Stomach smooth muscle (tissue), 2 donors: ENCODE measurements at regions not wholly inside any gene's neighbourhood (a gene's known extent, or its start where the extent isn't known, plus 50 kb on each side); places are given as distances from the start of the nearest gene placed in this dataset.

ENCODE experiments used
- H3K27ac ChIP-seq: one replicate; pipeline ENCODE4 v1.7.0; 2013; ENCODE audit warnings: mild to moderate bottlenecking, low read length, inconsistent platforms
- H3K27me3 ChIP-seq, 2 donors: one replicate each; pipeline ENCODE4 v1.7.0; 2013; ENCODE audit warnings: low read length in 2 of 2; ENCODE audit not compliant: insufficient read depth in 2 of 2, control insufficient read depth in 1 of 2
- H3K36me3 ChIP-seq, 2 donors: one replicate each; pipeline ENCODE4 v1.7.0; 2013; ENCODE audit warnings: low read length in 2 of 2; ENCODE audit not compliant: control insufficient read depth in 2 of 2, insufficient read depth in 2 of 2
- H3K4me1 ChIP-seq: one replicate; pipeline ENCODE4 v1.7.0; 2013; ENCODE audit warnings: low read length; ENCODE audit not compliant: control insufficient read depth, insufficient read depth
- H3K4me3 ChIP-seq, 2 donors: one replicate each; pipeline ENCODE4 v1.7.0; 2013; ENCODE audit warnings: low read length in 2 of 2
- H3K9ac ChIP-seq, 2 donors: one replicate each; pipeline ENCODE4 v1.7.0; 2013; ENCODE audit warnings: low read length in 2 of 2, mild to moderate bottlenecking in 1 of 2
- H3K9me3 ChIP-seq, 2 donors: one replicate each; pipeline ENCODE4 v1.7.0; 2013; ENCODE audit warnings: low read length in 2 of 2; ENCODE audit not compliant: control insufficient read depth in 2 of 2
- donor health status: healthy.
- donor health status: Pancreatic carcinoma.

DNA sequence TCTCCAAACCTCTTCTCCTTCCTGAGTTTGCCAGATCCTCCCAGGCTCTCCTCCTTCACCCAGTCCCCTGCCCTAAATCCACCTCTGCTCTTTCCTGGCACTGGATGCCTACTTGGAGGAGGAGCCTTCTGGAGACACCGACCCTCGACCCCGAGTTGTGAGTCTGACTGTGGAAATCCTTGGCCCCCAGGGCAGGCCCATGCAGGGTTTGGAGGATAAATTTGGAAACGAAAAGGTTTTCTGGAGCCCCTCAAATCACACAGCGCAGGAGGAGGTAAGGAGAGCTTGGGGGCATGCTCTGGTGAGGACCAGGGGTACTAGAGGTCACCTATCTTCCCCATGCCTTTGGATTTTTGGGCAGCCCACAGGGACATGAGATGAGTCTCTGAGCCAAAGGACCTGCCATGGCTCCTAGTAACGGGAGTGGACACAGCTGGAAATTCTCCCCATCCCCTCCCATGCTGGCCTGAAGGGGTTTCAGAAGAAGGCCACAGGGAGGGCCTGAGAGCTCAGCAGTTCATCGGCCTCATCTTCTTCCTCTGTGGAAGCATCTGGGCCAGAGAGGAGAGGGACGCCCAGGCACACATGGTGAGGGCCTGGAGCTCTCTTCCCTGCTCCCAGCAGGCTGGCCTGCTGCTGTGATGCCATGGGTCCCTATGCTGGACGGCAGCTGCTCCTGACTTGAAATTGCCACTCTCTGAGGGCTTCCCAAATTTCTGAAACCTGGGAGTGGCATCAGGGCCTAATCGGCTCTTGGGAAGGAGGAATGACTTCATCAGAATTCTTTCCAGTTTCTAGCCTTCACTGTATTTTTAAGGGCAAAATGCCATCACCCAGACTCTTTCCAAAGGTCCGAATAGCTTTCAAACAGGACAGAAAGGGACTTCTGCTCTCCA lies 68.6 kb upstream of the ITGA11 start:
- H3K36me3 ChIP-seq, result no peaks in the 10 kb centered on the region
- H3K4me1 ChIP-seq, result peaks cover 8% of the 10 kb centered on the region
- H3K9ac ChIP-seq, result no peak overlapping the region
- no peaks in the 10 kb centered on the region for H3K9me3 ChIP-seq
- H3K27me3 ChIP-seq, result peaks cover 0 to 6% of the 10 kb centered on the region in 2 donors
- H3K27ac ChIP-seq, result no peak overlapping the region
- H3K4me3 ChIP-seq, result no peak overlapping the region

GRCh38 chr15:68501259-68501591 lies 69.3 kb upstream of the ITGA11 start:
- Histone ChIP-seq H3K36me3 (no peaks in the 10 kb centered on the region), H3K27ac (no peak overlapping the region), H3K9ac (no peak overlapping the region), H3K4me3 (no peak overlapping the region), H3K9me3 (no peaks in the 10 kb centered on the region), H3K27me3 (peaks cover 0 to 6% of the 10 kb centered on the region in 2 donors), H3K4me1 (peaks cover 8% of the 10 kb centered on the region)

GRCh38 chr15:68501616-68502015 lies 69.7 kb upstream of the ITGA11 start:
- no peaks in the 10 kb centered on the region for H3K9me3 ChIP-seq
- H3K4me3 ChIP-seq, result no peak overlapping the region
- H3K27me3 ChIP-seq, result peaks cover 0 to 6% of the 10 kb centered on the region in 2 donors
- H3K27ac ChIP-seq, result no peak overlapping the region
- H3K4me1 ChIP-seq, result peaks cover 8% of the 10 kb centered on the region
- no peaks in the 10 kb centered on the region for H3K36me3 ChIP-seq
- no peak overlapping the region for H3K9ac ChIP-seq

DNA sequence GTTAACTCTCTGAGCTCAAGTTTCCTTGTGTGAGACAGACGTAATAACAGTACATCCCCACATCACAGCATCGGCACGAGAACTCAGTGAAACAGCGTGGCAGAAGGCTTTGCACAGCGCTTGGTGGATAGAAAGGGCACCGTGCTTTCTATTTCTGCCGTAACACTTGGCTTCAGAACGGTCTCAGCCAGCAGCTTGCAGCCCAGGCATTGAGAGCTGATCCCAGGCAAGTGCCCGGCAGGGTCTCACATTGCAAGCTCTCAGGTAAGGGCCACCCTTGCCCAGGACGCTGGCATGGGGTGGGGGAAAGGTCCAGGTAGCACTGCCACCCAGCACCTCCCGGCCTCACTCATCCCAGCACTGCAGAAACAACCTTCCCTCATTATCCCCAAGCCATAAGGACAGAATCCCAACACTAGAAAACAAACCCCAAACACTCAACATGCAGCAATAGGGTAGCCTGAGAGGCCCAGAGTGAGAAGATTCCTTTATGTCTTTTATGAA lies 70.5 kb upstream of the ITGA11 start:
- Histone ChIP-seq H3K4me1 (peaks cover 8% of the 10 kb centered on the region), H3K9me3 (no peaks in the 10 kb centered on the region), H3K27me3 (peaks cover 0 to 6% of the 10 kb centered on the region in 2 donors), H3K4me3 (no peak overlapping the region), H3K36me3 (no peaks in the 10 kb centered on the region), H3K27ac (no peak overlapping the region), H3K9ac (no peak overlapping the region)

GRCh38 chr15:68503213-68503612 lies 71.2 kb upstream of the ITGA11 start:
- peaks cover 8% of the 10 kb centered on the region for H3K4me1 ChIP-seq
- no peak overlapping the region for H3K9ac ChIP-seq

GRCh38 chr15:68503791-68504680 lies 72.1 kb upstream of the ITGA11 start:
- no peaks in the 10 kb centered on the region for H3K9me3 ChIP-seq
- peaks cover 0 to 6% of the 10 kb centered on the region in 2 donors for H3K27me3 ChIP-seq
- H3K9ac ChIP-seq, result no peak overlapping the region
- no peak overlapping the region for H3K4me3 ChIP-seq
- no peak overlapping the region for H3K27ac ChIP-seq
- H3K4me1 ChIP-seq, result peaks cover 8% of the 10 kb centered on the region
- H3K36me3 ChIP-seq, result no peaks in the 10 kb centered on the region

More at GRCh38 chr15:68503213-68503612, 71.2 kb upstream of the ITGA11 start:
- Histone ChIP-seq H3K27me3 (peaks cover 0 to 6% of the 10 kb centered on the region in 2 donors), H3K27ac (no peak overlapping the region), H3K9me3 (no peaks in the 10 kb centered on the region), H3K36me3 (no peaks in the 10 kb centered on the region), H3K4me3 (no peak overlapping the region)

GRCh38 chr15:68504681-68505170 lies 72.8 kb upstream of the ITGA11 start:
- no peaks in the 10 kb centered on the region for H3K36me3 ChIP-seq
- no peaks in the 10 kb centered on the region for H3K9me3 ChIP-seq
- peaks cover 0 to 6% of the 10 kb centered on the region in 2 donors for H3K27me3 ChIP-seq
- H3K27ac ChIP-seq, result no peak overlapping the region
- H3K4me1 ChIP-seq, result peaks cover 8% of the 10 kb centered on the region
- H3K9ac ChIP-seq, result no peak overlapping the region
- H3K4me3 ChIP-seq, result no peak overlapping the region

DNA sequence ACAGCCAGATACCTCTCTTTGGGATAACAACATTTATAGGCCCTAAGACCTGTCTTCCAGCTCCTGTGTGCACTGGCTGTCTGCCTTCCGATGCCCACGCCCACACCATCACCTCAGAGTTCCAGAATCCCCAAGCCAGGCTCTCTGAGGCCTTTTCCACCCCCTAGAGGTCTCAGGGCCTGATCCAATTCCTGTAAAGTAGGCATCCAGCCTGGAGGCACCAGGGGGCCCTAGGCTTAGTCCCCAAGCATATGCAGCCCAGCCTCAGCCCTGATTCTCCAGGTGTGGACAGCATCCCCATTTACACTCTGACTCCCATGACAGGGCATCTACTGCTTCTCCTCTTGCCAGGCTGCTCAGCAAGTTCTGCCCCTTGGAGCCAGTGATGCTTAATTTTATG lies 72.7 kb upstream of the CORO2B start:
- Histone ChIP-seq H3K36me3 (no peaks in the 10 kb centered on the region), H3K9ac (no peak overlapping the region), H3K27me3 (peaks cover 0 to 6% of the 10 kb centered on the region in 2 donors), H3K27ac (no peak overlapping the region), H3K9me3 (no peaks in the 10 kb centered on the region), H3K4me3 (no peak overlapping the region), H3K4me1 (peaks cover 3% of the 10 kb centered on the region)

- Histone ChIP-seq H3K9ac (no peak overlapping the region), H3K27me3 (peaks cover 0 to 6% of the 10 kb centered on the region in 2 donors), H3K9me3 (no peaks in the 10 kb centered on the region), H3K4me1 (peaks cover 6% of the 10 kb centered on the region), H3K27ac (no peak overlapping the region), H3K36me3 (no peaks in the 10 kb centered on the region), H3K4me3 (no peak overlapping the region)
Measured at GRCh38 chr15:68507447-68507846, 71.3 kb upstream of the CORO2B start.

DNA sequence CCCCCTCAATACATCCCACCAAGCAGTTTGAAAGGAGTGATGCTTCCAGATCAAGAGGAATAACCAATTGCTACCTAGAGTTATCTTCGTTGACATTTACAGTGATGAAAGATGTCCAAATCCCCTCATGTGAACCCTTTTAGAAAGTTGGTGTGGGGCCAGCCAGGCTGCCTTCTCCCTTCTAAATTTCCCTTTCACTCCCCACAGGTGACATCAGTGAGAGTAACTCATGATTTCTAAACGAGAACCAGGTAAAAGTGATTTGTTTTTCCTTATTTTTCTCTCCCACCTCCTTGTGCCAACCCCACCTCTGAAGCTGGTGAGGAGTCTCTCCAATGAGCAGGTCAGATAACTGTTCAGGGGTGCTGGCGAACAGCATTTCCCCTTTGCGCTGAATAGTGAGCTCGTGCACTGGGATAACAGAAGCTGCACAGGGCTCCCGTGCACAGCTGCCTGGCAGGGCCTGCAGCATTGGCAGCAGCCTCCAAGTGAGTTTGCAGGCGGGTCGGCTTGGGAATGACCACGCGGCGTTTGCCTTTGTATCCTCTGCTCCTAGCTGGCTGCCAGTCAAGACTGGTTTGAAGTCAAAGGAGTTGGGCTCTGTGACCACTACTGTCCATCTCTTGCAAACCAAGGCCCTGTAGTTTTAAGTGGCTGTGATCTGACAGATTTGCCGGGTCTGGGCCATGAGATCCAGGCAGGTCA lies 70.2 kb upstream of the CORO2B start:
- Histone ChIP-seq H3K4me1 (peaks cover 6% of the 10 kb centered on the region), H3K9ac (no peak overlapping the region), H3K27me3 (peaks cover 0 to 6% of the 10 kb centered on the region in 2 donors), H3K4me3 (no peak overlapping the region), H3K36me3 (no peaks in the 10 kb centered on the region), H3K9me3 (no peaks in the 10 kb centered on the region), H3K27ac (no peak overlapping the region)
